T47D (cell line): ENCODE measurements at regions not wholly inside any gene's neighbourhood (a gene's known extent, or its start where the extent isn't known, plus 50 kb on each side); places are given as distances from the start of the nearest gene placed in this dataset.

Experiments used
- DNase-seq, 2 experiments: peaks; one replicate each; pipeline versions ENCODE4 v3.0.0 to v3.0.0-alpha.2; 2011 to 2012; ENCODE audit warnings: low read depth in 1 of 2, low spot score in 1 of 2
- JUND ChIP-seq: IDR thresholded peaks from 2 replicates; pipeline ENCODE4 v1.6.1; 2012; ENCODE audit warnings: low read depth
- in situ Hi-C: cut with HindIII; loops from 2 replicates; pipeline ENCODE4 v1.10.0; 2016; ENCODE audit warnings: low sequenced_read_pairs, low pct_unique_long_range_greater_than_20kb

DNA sequence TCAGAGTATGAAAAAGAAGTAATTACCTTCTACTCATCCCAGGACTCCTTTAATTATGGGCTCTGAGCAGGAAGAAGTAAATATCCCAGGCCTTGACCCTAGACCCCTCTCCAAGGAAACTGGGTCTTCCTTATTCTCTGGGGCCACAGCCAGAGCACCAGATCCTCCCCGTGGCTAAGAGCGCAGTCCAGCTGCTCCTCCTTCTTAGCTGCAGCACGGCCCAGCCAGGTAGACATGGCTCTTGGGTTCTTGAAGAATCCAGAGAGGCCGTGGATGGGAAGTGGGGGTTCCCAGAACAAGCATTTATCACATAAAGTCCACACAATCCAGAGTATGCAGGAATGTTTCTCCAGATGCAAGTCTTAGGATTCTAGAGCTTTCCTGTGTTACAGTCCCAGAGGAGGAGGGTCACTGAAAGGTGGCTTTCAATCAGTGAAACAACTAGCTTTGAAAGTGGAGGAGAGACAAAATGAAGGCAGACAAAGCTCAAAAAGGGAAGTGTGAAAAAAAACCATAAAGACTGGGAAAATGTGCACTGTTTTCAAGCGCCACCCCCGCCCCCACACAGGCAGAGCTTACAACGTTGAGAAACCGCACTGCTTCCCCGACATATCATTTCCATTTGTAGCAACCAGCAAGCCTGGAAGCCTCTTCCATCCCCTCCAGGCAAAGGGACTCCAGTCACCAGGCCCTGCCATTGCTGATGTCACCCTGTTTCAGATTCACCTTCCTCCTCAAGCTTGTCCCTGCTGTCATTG is 396.5 kb upstream of the MKI67 start:
- in situ Hi-C loops: no loop called here
- no peak for DNase-seq
- TF ChIP-seq JUND: no peak

DNA sequence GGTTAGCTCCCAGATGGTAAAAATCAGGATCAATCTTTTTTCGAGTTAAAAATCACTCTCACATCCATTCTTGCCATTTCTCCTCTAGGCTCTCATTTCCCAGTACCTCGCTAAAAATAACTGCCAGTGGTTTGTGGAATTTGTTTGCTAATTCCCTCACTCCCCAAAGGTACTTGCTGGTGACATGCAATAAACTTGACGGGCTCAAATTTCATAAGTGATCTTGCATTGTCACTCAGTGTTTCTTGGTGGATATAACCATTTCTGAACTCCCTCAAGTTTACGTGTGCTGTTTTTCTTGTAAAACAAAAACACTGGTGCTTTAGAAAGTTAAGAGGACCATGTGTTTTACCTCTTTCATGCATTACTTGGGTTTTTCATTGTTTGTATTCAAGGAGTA is 399.2 kb upstream of the MKI67 start:
- TF ChIP-seq JUND: no peak
- in situ Hi-C loops: no loop called here
- DNase-seq: no peak

DNA sequence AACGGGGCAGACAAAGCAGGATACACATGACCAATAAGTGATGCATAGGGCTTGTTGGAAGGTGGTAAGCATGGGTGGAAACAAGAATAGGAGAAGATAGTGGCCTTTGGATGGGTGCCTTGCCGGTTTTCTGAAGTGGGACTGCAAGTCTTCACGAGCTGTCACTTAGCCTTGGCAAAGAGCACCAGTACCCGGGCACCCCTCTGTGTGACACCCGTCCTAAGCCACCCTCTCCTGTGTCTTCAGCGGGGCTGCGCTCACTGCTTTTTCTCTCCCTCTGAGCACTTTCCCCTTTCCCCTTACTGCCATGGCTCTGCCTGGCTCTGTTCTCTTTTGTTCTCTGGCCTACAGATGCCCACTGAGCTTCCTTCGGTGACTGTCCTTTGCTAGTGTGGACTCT is 399.7 kb upstream of the MKI67 start:
- in situ Hi-C loops: no loop called here
- TF ChIP-seq JUND: no peak
- DNase-seq: no peak

DNA sequence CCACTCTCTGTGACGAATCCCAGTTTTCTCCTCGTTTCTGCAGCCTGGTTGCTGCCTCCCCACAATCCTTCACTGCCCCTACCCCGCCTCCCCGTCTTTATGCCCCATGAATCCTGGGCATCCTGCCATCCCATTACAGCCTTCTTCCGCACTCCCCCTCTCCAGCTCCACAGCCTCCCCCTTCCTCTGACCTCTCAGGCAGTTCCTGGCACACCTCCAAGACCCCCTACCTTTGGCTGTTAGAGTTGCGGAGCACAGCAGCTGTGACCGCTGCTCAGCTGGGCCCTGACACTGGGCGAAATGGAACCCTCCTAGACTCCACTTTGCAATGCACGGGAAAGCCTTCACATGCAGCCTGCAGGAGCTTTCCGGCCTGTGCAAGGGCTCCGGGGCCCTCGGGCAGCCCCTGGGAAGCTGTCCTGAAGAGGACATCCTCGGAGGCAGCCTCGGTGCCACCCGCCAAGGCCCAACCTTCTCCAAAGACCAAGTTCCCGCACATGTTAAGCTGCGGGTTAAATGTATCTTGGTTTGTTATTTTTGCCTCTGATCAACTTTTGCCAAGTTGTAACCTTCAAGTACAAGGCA is 400.7 kb upstream of the MKI67 start:
- no peak for DNase-seq
- in situ Hi-C loops: no loop called here
- no peak for TF ChIP-seq JUND

DNA sequence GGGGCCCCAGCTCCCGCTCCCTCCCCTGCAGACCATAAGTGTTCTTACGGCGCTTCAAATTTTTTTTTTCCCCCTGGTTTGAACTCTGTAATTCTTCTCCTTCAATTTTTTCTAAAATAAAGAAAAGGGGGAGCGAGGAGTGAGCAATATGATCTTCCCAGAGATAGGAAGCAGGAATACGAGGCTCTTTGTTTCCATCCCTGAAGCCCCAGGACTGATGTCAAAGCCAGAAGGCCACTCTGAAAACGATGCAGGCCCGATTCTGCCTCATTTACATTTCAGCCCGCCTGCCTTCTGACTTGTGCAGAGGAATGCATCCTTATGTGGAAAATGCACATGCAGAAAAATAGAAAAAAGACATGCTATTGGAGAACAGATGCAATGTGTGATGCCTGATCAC is 401.5 kb upstream of the MKI67 start:
- DNase-seq: no peak
- no peak for TF ChIP-seq JUND
- in situ Hi-C loops: no loop called here

DNA sequence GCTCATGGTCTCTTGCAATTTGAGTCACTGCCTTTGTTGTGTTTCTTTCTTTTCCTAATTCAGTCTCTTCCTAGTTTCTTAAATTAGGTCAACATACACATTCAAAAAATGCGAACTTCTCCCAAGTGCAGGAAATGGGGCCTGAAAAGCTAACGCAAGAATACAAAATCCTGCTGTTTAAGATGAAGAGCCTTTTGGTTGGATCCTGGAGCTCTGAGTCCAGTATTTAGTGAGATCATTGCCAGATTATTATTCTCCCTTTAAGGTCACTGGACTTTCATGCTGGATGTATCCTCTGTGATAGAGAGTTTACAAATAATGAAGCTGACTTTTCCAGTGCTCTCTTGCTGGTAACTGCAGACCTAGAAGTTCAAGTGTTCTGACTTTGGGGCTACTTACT is 401.9 kb upstream of the MKI67 start:
- in situ Hi-C loops: no loop called here

DNA sequence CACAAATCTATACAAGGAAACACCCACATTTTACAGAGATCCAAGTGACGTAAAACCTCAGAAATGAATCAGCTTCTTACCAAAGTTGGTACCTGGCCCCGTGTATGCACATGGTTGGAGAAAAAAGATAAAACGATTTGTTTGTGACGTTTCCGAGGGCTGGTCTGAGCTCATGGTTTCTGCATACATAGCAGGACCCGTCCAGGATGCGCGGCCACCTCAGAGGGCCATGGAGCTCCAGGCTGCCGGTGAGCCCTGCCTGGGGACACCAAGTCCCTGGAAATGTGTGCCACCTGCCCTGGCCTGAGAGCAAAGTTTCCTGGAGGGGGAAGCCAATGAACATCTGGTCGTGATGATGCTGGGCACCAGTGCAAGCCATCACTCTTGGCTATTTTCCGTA is 402.6 kb upstream of the MKI67 start:
- no peak for DNase-seq
- in situ Hi-C loops: no loop called here
- TF ChIP-seq JUND: no peak

More for the DNA sequence above, 401.9 kb upstream of the MKI67 start:
- DNase-seq: no peak
- no peak for TF ChIP-seq JUND

DNA sequence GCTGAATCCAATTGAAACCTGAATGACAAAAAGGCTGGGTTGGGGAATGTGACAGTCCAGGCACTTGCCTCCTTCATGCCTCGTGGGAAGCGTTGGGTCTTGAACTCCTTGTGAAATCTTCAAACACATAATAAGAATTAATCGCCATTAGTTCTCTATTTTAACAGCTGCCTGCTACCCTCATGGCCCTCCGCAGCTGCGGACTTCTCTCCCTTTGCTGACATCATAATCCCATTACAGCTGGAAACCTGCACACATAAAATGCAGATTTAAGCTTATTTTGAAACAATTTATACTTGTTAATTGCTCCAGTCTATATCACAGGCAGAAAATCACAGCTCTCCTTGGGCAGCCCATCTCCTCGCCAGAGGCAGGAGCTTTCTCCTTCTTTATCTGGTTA is 403.0 kb upstream of the MKI67 start:
- DNase-seq: no peak
- TF ChIP-seq JUND: no peak
- in situ Hi-C loops: no loop called here

DNA sequence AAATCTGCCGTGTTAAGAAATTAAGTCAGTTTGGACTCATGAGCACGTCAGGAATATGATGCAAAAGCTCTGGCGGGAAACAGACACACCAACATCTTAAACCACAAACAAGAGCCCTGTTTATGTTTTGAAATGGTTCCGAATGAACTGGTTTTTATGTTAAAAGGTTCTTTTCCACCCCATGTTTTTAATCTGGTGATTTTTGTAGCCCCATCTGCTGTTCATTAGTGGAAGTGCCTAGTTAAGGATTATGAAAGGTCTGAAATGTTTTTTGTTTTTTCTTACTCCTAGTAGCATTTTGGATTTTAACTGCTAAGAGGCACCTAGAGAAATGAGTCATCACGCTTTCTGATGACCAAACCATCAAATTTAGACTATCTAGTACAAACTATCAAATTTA is 404.1 kb upstream of the MKI67 start:
- DNase-seq: peak in 1 of 2 experiments; percentile 10
- in situ Hi-C loops: no loop called here
- no peak for TF ChIP-seq JUND

DNA sequence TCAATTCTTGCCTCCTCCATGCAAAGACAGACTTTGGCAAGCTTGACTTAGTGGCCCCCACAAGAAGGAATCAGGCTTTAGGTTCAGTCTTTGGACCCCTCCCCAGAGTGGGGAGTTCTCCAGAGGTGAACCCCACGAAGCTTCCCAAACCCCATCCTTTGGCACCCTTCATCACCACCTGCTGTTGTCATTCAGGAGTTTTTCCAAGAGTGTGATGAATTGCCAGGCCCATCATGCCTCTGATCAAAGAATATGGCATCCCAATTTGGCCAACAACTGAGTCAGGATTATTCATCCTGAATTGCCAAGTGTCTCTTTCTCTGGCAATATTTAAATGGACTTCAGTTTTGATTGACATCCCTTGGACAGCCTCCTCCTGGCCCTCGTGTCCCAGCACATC is 404.7 kb upstream of the MKI67 start:
- no peak for DNase-seq
- TF ChIP-seq JUND: no peak
- in situ Hi-C loops: no loop called here

DNA sequence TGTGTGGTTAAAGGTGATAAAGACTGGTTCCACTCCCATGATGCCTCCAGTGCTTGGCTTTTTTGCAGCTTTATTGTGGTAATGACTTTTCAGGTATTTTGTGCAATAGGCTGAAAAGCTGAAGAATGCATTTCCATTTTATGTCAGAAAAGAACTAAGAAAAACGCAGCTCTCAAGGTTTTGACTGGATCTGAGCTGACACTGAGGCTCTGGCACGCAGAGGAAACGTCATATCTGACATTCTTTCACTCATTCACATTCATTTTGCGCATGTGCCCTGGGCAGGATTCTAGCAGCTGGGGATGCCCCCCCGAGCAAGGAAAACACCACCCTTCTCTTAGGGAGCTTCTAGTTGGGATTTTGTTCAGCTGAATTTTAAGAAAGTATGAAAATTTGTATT is 408.5 kb upstream of the MKI67 start:
- no peak for DNase-seq
- TF ChIP-seq JUND: no peak
- in situ Hi-C loops: no loop called here

DNA sequence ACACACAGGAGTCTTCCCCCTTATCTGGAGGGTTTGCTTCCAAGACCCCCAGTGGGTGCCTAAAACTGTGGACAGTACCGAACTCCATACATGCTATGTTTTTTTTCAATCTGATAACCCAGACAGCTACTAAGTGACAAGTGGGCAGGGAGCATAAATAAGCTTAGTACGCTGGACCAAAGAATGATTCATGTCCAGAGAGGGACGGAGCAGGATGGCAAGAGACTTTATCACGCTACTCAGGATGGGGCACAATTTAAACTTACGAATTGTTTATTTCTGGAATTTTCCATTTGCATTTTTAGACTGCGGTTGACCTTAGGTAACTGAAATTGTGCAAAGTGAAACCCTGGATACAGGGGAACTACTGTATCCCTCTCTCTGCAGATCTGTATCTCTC is 410.0 kb upstream of the MKI67 start:
- no peak for DNase-seq
- in situ Hi-C loops: no loop called here
- TF ChIP-seq JUND: no peak

DNA sequence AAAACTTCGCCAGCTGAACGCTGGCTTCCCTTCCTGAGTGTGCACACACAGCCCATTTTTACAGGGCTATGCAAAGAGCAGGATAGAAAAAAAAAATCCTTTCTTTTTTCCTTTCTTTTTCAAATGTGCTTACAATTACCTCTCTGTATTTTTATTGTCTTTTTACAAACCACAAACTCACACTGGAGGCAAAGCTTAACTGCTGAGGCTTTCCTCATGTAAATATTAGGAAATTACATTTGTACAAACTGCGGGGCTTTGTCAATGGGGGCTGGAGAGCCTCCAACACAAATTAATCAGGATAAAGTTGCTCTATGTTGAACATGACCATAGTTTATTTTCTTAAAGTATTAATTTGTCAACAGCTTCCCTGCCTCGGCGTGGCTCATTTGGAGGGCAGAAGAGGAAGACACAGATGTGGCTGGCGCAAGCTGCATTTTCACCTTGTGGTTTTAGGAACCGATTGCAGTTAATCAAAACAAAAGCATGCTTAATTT is 411.7 kb upstream of the MKI67 start:
- no peak for TF ChIP-seq JUND
- no peak for DNase-seq
- in situ Hi-C loops: no loop called here

DNA sequence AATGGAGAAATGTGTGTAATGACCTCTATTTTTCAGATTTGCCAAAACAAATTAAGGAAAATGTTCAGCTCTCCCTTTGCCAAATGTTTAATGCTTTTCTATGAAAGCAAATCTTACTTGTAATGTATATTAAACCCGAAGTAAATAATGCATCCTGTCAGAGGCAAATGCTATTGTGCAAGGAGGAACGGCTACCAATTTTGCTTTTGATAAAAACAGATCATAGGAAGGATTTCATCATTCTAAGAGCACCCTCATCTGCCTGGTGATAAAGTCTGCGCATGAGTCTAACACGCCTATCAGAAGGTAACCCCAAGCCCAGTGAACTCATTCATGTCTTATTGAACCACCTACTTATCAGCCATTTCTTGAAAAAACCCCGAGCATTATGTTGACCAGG is 412.4 kb upstream of the MKI67 start:
- TF ChIP-seq JUND: no peak
- in situ Hi-C loops: no loop called here
- DNase-seq: no peak
